Adipocyte (in vitro differentiated cells): ENCODE measurements at regions not wholly inside any gene's neighbourhood (a gene's known extent, or its start where the extent isn't known, plus 50 kb on each side); places are given as distances from the start of the nearest gene placed in this dataset.
"Not testable (repeated sequence)": the region's sequence is repeated elsewhere in the genome, so short reads cannot be mapped to it uniquely, and the experiment has no call there.

ENCODE experiments used
- DNase-seq: peaks from one replicate; pipeline ENCODE4 v3.0.0-alpha.2; 2015; ENCODE audit warnings: low read depth
- H3K27me3 ChIP-seq: replicated peaks from 2 replicates; pipeline ENCODE4 v1.7.0; 2013; ENCODE audit warnings: mild to moderate bottlenecking, low read length, moderate library complexity; ENCODE audit not compliant: control insufficient read depth, insufficient read depth
- H3K36me3 ChIP-seq: 2 replicates; pipeline ENCODE4 v1.7.0; 2013; ENCODE audit warnings: low read length, mild to moderate bottlenecking, moderate library complexity; ENCODE audit not compliant: control insufficient read depth, insufficient read depth, severe bottlenecking
- H3K4me1 ChIP-seq: 2 replicates; pipeline ENCODE4 v1.7.0; 2013; ENCODE audit warnings: mild to moderate bottlenecking, low read length, moderate library complexity; ENCODE audit not compliant: control insufficient read depth, insufficient read depth
- H3K4me3 ChIP-seq: 2 replicates; pipeline ENCODE4 v1.7.0; 2013; ENCODE audit warnings: mild to moderate bottlenecking, low read length, moderate library complexity
- H3K9ac ChIP-seq: 2 replicates; pipeline ENCODE4 v1.7.0; 2013; ENCODE audit warnings: mild to moderate bottlenecking, low read length, moderate library complexity
- H3K9me3 ChIP-seq: 2 replicates; pipeline ENCODE4 v1.7.0; 2013; ENCODE audit warnings: mild to moderate bottlenecking, low read length, moderate library complexity; ENCODE audit not compliant: control insufficient read depth

GRCh38 chr10:30682377-30683199 is 53.0 kb upstream of the LYZL2 start:
- Histone ChIP-seq H3K4me1 (peaks cover 15% of the 10 kb centered on the region), H3K4me3 (peak overlapping the region; percentile 14)
- H3K36me3 ChIP-seq, H3K9ac ChIP-seq, H3K27me3 ChIP-seq, H3K9me3 ChIP-seq: not testable (repeated sequence)
- peak; percentile 91 for DNase-seq

- no peak for DNase-seq
- Histone ChIP-seq H3K36me3 (no peaks in the 10 kb centered on the region), H3K9me3 (no peaks in the 10 kb centered on the region), H3K9ac (peak overlapping the region; percentile 51), H3K27me3 (no peaks in the 10 kb centered on the region), H3K4me3 (no peak overlapping the region), H3K4me1 (peaks cover 15% of the 10 kb centered on the region)
Observed at GRCh38 chr10:30680908-30681307, 51.4 kb upstream of the LYZL2 start.
